Ishikawa (cell line): ENCODE measurements at regions not wholly inside any gene's neighbourhood (a gene's known extent, or its start where the extent isn't known, plus 50 kb on each side); places are given as distances from the start of the nearest gene placed in this dataset.

ENCODE experiments used
- CEBPB ChIP-seq: IDR thresholded peaks from 2 replicates; pipeline ENCODE4 v1.6.1; 2012
- CREB1 ChIP-seq: IDR thresholded peaks from 2 replicates; pipeline ENCODE4 v1.6.1; 2012; ENCODE audit warnings: low read depth
- EGR1 ChIP-seq: IDR thresholded peaks from 2 replicates; pipeline ENCODE4 v1.6.1; 2012
- EP300 ChIP-seq: IDR thresholded peaks from 2 replicates; pipeline ENCODE4 v1.6.1; 2012; ENCODE audit warnings: borderline replicate concordance
- FOXM1 ChIP-seq: IDR thresholded peaks from 2 replicates; pipeline ENCODE4 v1.6.1; 2012; ENCODE audit warnings: low read depth, borderline replicate concordance
- NFIC ChIP-seq: IDR thresholded peaks from 2 replicates; pipeline ENCODE4 v1.6.1; 2012
- RAD21 ChIP-seq: IDR thresholded peaks from 2 replicates; pipeline ENCODE4 v1.6.1; 2012; ENCODE audit warnings: low read depth
- REST ChIP-seq: IDR thresholded peaks from 2 replicates; pipeline ENCODE4 v1.6.1; 2012; ENCODE audit warnings: low read depth, mild to moderate bottlenecking
- TAF1 ChIP-seq: IDR thresholded peaks from 2 replicates; pipeline ENCODE4 v1.6.1; 2012; ENCODE audit warnings: low read depth, mild to moderate bottlenecking
- TCF12 ChIP-seq: IDR thresholded peaks from 2 replicates; pipeline ENCODE4 v1.6.1; 2012; ENCODE audit warnings: low read depth
- TEAD4 ChIP-seq: IDR thresholded peaks from 2 replicates; pipeline ENCODE4 v1.6.1; 2012
- YY1 ChIP-seq: IDR thresholded peaks from 2 replicates; pipeline ENCODE4 v1.6.1; 2012; ENCODE audit warnings: low read depth
- ZBTB7A ChIP-seq: IDR thresholded peaks from 2 replicates; pipeline ENCODE4 v1.6.1; 2012; ENCODE audit warnings: low read depth
- TF ChIP-seq, protein P1 (sequence below): IDR thresholded peaks from 2 replicates; pipeline ENCODE4 v1.6.1; 2012
- TF ChIP-seq, protein P2 (sequence below): IDR thresholded peaks from 2 replicates; pipeline ENCODE4 v1.6.1; 2012

DNA sequence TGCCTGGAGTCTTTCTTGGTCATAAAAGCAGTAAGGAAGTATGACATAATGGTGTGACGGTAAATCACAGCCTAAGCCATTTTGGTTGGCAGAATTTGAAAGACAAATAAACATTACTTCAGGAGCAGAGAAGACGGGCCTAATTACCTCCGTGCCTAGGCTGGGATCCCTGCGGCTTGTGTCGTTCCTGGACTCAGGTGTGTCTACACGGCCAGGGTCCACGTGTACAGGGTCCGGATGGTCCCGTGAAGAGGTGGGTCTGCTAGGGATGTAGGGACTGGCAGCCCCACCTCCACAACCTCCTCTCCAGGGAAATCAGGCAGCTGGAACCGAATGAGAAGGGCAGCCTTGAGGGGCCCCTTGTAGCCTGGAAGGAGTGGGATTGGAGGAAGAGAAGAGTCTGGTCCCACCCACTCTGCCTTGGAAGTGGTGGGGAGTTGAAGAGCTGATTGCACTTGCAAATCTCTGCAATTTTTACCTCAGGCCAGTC, 55.4 kb upstream of the PLAC1 start:
- TF ChIP-seq, protein P1, sequence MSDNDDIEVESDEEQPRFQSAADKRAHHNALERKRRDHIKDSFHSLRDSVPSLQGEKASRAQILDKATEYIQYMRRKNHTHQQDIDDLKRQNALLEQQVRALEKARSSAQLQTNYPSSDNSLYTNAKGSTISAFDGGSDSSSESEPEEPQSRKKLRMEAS: no peak
- TF ChIP-seq RAD21 (no peak), EP300 (no peak), ZBTB7A (no peak), YY1 (no peak)

DNA sequence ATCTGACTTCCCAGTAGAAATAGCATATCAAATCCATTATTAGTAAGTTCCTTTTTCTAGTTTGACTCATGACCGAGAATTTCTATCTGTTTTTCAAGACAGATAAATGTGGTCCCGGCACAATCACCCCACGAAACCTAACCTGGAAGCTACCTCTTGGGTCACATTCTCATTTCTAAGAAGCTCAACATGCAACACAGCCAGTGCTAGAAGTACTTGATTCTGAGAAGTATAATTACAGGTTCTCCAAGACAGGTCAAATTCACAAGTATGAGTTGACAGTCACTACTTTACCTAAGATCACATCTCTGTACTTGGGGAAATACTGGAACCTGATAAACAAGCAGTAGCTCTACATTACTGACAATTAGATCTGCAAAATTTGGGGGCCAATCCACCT, 54.0 kb upstream of the PLAC1 start:
- TF ChIP-seq REST: no peak
- TF ChIP-seq, protein P2, sequence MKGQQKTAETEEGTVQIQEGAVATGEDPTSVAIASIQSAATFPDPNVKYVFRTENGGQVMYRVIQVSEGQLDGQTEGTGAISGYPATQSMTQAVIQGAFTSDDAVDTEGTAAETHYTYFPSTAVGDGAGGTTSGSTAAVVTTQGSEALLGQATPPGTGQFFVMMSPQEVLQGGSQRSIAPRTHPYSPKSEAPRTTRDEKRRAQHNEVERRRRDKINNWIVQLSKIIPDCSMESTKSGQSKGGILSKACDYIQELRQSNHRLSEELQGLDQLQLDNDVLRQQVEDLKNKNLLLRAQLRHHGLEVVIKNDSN: no peak
- no peak for TF ChIP-seq EGR1
- no peak for TF ChIP-seq YY1
- TF ChIP-seq TCF12: no peak
- no peak for TF ChIP-seq NFIC
- TF ChIP-seq CREB1: no peak
- TF ChIP-seq TAF1: no peak
- TF ChIP-seq, protein P1: no peak
- no peak for TF ChIP-seq FOXM1
- TF ChIP-seq EP300: no peak
- no peak for TF ChIP-seq RAD21
- TF ChIP-seq CEBPB: no peak
- TF ChIP-seq TEAD4: no peak
- no peak for TF ChIP-seq ZBTB7A

DNA sequence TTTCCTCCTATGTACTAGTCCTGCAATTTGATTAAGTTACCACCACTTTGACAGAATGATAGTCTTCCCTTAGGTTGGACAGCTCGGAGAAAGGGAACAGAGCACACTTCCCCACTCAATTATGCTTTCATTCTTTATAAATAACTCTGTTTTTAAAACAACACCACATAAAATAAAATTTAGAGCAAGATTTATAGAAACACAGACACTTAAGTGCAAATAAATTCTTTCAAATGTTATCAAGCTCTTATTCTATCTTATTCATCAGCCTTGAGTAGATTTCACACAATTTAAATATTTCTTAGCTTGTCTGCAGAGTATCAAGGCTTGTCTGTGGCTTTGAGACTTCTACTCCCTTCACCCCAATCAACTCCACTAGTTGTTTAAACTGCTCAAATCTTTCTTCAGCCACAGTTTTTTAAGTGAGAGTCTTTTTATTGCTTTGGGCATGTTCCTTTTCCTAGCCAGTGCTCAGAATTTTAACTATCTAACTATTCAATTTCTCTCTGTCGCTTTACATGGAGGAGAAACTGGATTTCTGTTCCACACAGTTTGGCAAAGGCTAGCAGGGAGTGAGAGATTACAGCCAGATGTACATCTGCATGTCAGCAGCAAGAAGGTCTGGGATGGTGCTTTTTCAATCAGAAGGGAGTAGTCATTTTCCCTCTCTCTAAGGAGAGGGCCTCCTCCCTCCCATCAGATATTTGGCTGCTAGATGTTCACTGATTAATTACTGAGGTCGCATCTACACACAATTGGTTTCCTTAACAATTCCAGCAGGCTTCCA, 53.1 kb upstream of the PLAC1 start:
- no peak for TF ChIP-seq TAF1
- no peak for TF ChIP-seq EP300
- TF ChIP-seq CEBPB: no peak
- no peak for TF ChIP-seq CREB1
- no peak for TF ChIP-seq EGR1
- TF ChIP-seq RAD21: no peak
- TF ChIP-seq TEAD4: no peak
- no peak for TF ChIP-seq TCF12
- no peak for TF ChIP-seq NFIC
- TF ChIP-seq, protein P1: no peak
- TF ChIP-seq ZBTB7A: no peak
- TF ChIP-seq, protein P2: no peak
- TF ChIP-seq REST: no peak
- TF ChIP-seq YY1: no peak
- no peak for TF ChIP-seq FOXM1
